GM19240 (cell line): ENCODE measurements at regions not wholly inside any gene's neighbourhood (a gene's known extent, or its start where the extent isn't known, plus 50 kb on each side); places are given as distances from the start of the nearest gene placed in this dataset.
"Not testable (repeated sequence)": the region's sequence is repeated elsewhere in the genome, so short reads cannot be mapped to it uniquely, and the experiment has no call there.

Source experiments
- DNase-seq: peaks from one replicate; pipeline ENCODE4 v3.0.0; 2011; ENCODE audit warnings: low spot score; ENCODE audit not compliant: insufficient read length

GRCh38 chr15:62637574-62637897 is 405.0 kb upstream of the TPM1 start:
- no peak for DNase-seq

- DNase-seq, result no peak
Measured at GRCh38 chr15:62637950-62638619, 404.5 kb upstream of the TPM1 start.

GRCh38 chr15:62639432-62639831 is 403.1 kb upstream of the TPM1 start:
- no peak for DNase-seq

- no peak for DNase-seq
Measured at GRCh38 chr15:62639906-62640605, 402.5 kb upstream of the TPM1 start.

GRCh38 chr15:62641825-62642224 is 400.7 kb upstream of the TPM1 start:
- no peak for DNase-seq

- no peak for DNase-seq
Measured at GRCh38 chr15:62643572-62643971, 399.0 kb upstream of the TPM1 start.

GRCh38 chr15:62644216-62644888 is 398.2 kb upstream of the TPM1 start:
- DNase-seq, result no peak

GRCh38 chr15:62644889-62645742 is 397.4 kb upstream of the TPM1 start:
- no peak for DNase-seq

- DNase-seq, result no peak
Measured at GRCh38 chr15:62647202-62647842, 395.2 kb upstream of the TPM1 start.

GRCh38 chr15:62647843-62648505 is 394.6 kb upstream of the TPM1 start:
- no peak for DNase-seq

GRCh38 chr15:62648954-62649353 is 393.6 kb upstream of the TPM1 start:
- DNase-seq, result no peak

GRCh38 chr15:62649793-62650420 is 392.6 kb upstream of the TPM1 start:
- DNase-seq, result peak; percentile 47

- DNase-seq, result no peak
Measured at GRCh38 chr15:62653122-62653521, 389.4 kb upstream of the TPM1 start.

GRCh38 chr15:62656071-62656470 is 386.5 kb upstream of the TPM1 start:
- DNase-seq, result no peak

GRCh38 chr15:62657501-62657900 is 385.0 kb upstream of the TPM1 start:
- DNase-seq, result not testable (repeated sequence)

GRCh38 chr15:62658498-62658897 is 384.0 kb upstream of the TPM1 start:
- DNase-seq, result peak; percentile 29

- no peak for DNase-seq
Measured at GRCh38 chr15:62663547-62663946, 379.0 kb upstream of the TPM1 start.

- DNase-seq, result no peak
Measured at GRCh38 chr15:62665449-62665848, 377.1 kb upstream of the TPM1 start.

GRCh38 chr15:62666046-62666445 is 376.5 kb upstream of the TPM1 start:
- no peak for DNase-seq

GRCh38 chr15:62672268-62672667 is 370.3 kb upstream of the TPM1 start:
- no peak for DNase-seq
